UCSD-AML1 (cell line): ENCODE measurements at regions not wholly inside any gene's neighbourhood (a gene's known extent, or its start where the extent isn't known, plus 50 kb on each side); places are given as distances from the start of the nearest gene placed in this dataset.
"Not testable (repeated sequence)": the region's sequence is repeated elsewhere in the genome, so short reads cannot be mapped to it uniquely, and the experiment has no call there.

Experiments used
- DNase-seq: peaks from one replicate; lab custom pipeline; 2025; ENCODE audit not compliant: unreplicated experiment; lab: John Stamatoyannopoulos, UW

GRCh38 chr16:16559179-16559740 lies 180.3 kb downstream of the NPIPA7 start:
- DNase-seq, result not testable (repeated sequence)

- not testable (repeated sequence) for DNase-seq
Observed at GRCh38 chr16:16561532-16561931, 182.6 kb downstream of the NPIPA7 start.

GRCh38 chr16:16563962-16564361 lies 185.0 kb downstream of the NPIPA7 start:
- DNase-seq, result not testable (repeated sequence)

- DNase-seq, result not testable (repeated sequence)
Observed at GRCh38 chr16:16565326-16565725, 186.4 kb downstream of the NPIPA7 start.

GRCh38 chr16:16570055-16570454 lies 191.1 kb downstream of the NPIPA7 start:
- not testable (repeated sequence) for DNase-seq

GRCh38 chr16:16570874-16571273 lies 191.9 kb downstream of the NPIPA7 start:
- not testable (repeated sequence) for DNase-seq

- DNase-seq, result not testable (repeated sequence)
Observed at GRCh38 chr16:16572130-16572774, 193.3 kb downstream of the NPIPA7 start.

- DNase-seq, result not testable (repeated sequence)
Observed at GRCh38 chr16:16577062-16577461, 198.1 kb downstream of the NPIPA7 start.

- no peak for DNase-seq
Observed at GRCh38 chr16:16578701-16579100, 199.8 kb downstream of the NPIPA7 start.

- DNase-seq, result not testable (repeated sequence)
Observed at GRCh38 chr16:16582916-16583315, 204.0 kb downstream of the NPIPA7 start.

- DNase-seq, result not testable (repeated sequence)
Observed at GRCh38 chr16:16586073-16586651, 207.2 kb downstream of the NPIPA7 start.

- DNase-seq, result not testable (repeated sequence)
Observed at GRCh38 chr16:16586969-16587368, 208.0 kb downstream of the NPIPA7 start.

- DNase-seq, result not testable (repeated sequence)
Observed at GRCh38 chr16:16588436-16588835, 209.5 kb downstream of the NPIPA7 start.

GRCh38 chr16:16590654-16591318 lies 211.8 kb downstream of the NPIPA7 start:
- DNase-seq, result not testable (repeated sequence)

- DNase-seq, result peak; percentile 52
Observed at GRCh38 chr16:16593156-16593863, 214.4 kb downstream of the NPIPA7 start.

GRCh38 chr16:16595029-16595718 lies 216.2 kb downstream of the NPIPA7 start:
- not testable (repeated sequence) for DNase-seq

GRCh38 chr16:16601239-16601638 lies 222.3 kb downstream of the NPIPA7 start:
- not testable (repeated sequence) for DNase-seq

- not testable (repeated sequence) for DNase-seq
Observed at GRCh38 chr16:16607401-16608082, 228.6 kb downstream of the NPIPA7 start.

GRCh38 chr16:16609627-16610026 lies 230.7 kb downstream of the NPIPA7 start:
- not testable (repeated sequence) for DNase-seq
